Natural killer cell (primary cell): ENCODE measurements at regions not wholly inside any gene's neighbourhood (a gene's known extent, or its start where the extent isn't known, plus 50 kb on each side); places are given as distances from the start of the nearest gene placed in this dataset.
A peak's percentile ranks its signal among the peaks of the same experiment; 100 is the strongest.

Source experiments
- ATAC-seq, 3 donors: fragments of 150-1000 bp in 2 of 3; fragments of 200-7000 bp in 1 of 3; cut with Tn5 transposase; 1 replicate in 1 of 3; 2 replicates in 2 of 3; pipeline ENCODE4 v1.10.0; 2021; ENCODE audit warnings: mild to moderate bottlenecking in 2 of 3, moderate library complexity in 2 of 3
- DNase-seq, 2 donors: peaks; one replicate each; pipeline versions ENCODE4 v3.0.0 to v3.0.0-alpha.2; 2013 to 2021; ENCODE audit warnings: mixed read lengths in 1 of 2
- H3K27ac ChIP-seq: one replicate; pipeline ENCODE4 v1.5.1; 2013; ENCODE audit warnings: mild to moderate bottlenecking, low read length
- H3K27me3 ChIP-seq: one replicate; pipeline ENCODE4 v1.6.1; 2013; ENCODE audit warnings: low read length; ENCODE audit not compliant: control insufficient read depth, insufficient read depth
- H3K36me3 ChIP-seq: one replicate; pipeline ENCODE4 v1.6.1; 2013; ENCODE audit warnings: low read length; ENCODE audit not compliant: control insufficient read depth, insufficient read depth
- H3K4me1 ChIP-seq: one replicate; pipeline ENCODE4 v1.6.1; 2013; ENCODE audit warnings: low read length; ENCODE audit not compliant: control insufficient read depth, insufficient read depth
- H3K4me3 ChIP-seq: one replicate; pipeline ENCODE4 v1.5.1; 2013; ENCODE audit warnings: low read length
- H3K9me3 ChIP-seq: one replicate; pipeline ENCODE4 v1.6.1; 2013; ENCODE audit warnings: low read length; ENCODE audit not compliant: control insufficient read depth, insufficient read depth
- H3K27ac Mint-ChIP-seq, 2 donors: one replicate each; pipeline ENCODE4 v1.8.0; 2022; ENCODE audit warnings: mild to moderate bottlenecking in 2 of 2, mixed read lengths in 2 of 2, moderate library complexity in 1 of 2
- H3K27me3 Mint-ChIP-seq, 2 donors: one replicate each; pipeline ENCODE4 v1.8.0; 2022; ENCODE audit warnings: low read depth in 2 of 2, mixed read lengths in 2 of 2
- H3K36me3 Mint-ChIP-seq: one replicate; pipeline ENCODE4 v1.8.0; 2022; ENCODE audit warnings: mixed read lengths
- H3K4me1 Mint-ChIP-seq, 2 donors: one replicate each; pipeline ENCODE4 v1.8.0; 2022; ENCODE audit warnings: mixed read lengths in 2 of 2
- H3K4me3 Mint-ChIP-seq: one replicate; pipeline ENCODE4 v1.8.0; 2022; ENCODE audit warnings: mild to moderate bottlenecking, moderate library complexity, mixed read lengths
- H3K9me3 Mint-ChIP-seq, 2 donors: one replicate each; pipeline ENCODE4 v1.8.0; 2022; ENCODE audit warnings: mixed read lengths in 2 of 2
- whole genome bisulfite sequencing: methylation state at CpG from one replicate; pipeline ENCODE4 v1.1.7; 2013; ENCODE audit warnings: missing lambda C conversion rate; ENCODE audit not compliant: insufficient coverage; 5-methylcytosine and 5-hydroxymethylcytosine counted together
- intact Hi-C: fragments of 100-400 bp; cut with micrococcal nuclease; formaldehyde crosslinking; loops from one replicate; pipeline ENCODE4 v1.14.2; 2022
- TF ChIP-seq, protein P1 (sequence below): fragments of 200-600 bp; IDR thresholded peaks from one replicate; pipeline ENCODE4 v1.8.0; 2022; ENCODE audit warnings: antibody characterized with exemption

DNA sequence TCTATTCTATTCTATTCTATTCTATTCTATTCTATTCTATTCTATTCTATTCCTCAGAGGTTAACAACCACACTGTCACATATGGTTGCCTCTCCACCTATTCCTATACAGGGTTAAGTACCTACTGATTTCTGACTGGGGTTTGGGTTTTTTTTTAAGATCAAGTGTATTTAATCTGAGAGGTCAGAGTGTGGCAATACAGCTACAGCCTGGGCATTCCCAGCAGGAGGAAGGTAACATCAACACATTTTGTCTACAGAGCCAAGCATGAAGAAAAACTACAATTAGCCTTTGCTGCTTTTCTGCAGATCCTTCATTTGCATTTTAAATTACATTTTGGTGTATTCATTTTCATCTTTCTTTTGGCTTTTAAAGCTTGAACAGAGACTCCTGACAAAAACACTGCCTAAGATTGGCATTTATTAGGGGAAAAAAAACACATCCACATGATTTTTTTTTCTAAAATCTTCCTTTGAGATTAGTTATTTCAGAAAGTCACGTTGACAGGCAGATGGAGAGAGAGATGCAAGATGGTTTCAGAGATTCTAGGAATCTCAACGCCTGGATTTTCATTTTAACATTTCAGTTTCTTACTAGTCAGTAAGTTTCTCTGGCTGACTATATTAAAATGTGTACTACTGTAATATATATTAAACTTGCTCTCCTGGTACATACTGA lies 255.9 kb upstream of the TET2 start:
- no peaks in the 10 kb centered on the region for H3K9me3 ChIP-seq
- intact Hi-C loops: loop anchor here (10.0 kb wide), 1 partner anchor 254 kb away; the partner anchor contains the start of gene TET2
- TF ChIP-seq, protein P1, sequence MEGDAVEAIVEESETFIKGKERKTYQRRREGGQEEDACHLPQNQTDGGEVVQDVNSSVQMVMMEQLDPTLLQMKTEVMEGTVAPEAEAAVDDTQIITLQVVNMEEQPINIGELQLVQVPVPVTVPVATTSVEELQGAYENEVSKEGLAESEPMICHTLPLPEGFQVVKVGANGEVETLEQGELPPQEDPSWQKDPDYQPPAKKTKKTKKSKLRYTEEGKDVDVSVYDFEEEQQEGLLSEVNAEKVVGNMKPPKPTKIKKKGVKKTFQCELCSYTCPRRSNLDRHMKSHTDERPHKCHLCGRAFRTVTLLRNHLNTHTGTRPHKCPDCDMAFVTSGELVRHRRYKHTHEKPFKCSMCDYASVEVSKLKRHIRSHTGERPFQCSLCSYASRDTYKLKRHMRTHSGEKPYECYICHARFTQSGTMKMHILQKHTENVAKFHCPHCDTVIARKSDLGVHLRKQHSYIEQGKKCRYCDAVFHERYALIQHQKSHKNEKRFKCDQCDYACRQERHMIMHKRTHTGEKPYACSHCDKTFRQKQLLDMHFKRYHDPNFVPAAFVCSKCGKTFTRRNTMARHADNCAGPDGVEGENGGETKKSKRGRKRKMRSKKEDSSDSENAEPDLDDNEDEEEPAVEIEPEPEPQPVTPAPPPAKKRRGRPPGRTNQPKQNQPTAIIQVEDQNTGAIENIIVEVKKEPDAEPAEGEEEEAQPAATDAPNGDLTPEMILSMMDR: no peak
- no CpG with 5 or more reads among the region's 2 CpGs for WGBS
- no peaks in the 10 kb centered on the region for H3K4me1 ChIP-seq
- Mint-ChIP-seq H3K27ac (no peak overlapping the region), H3K27me3 (no peaks in the 10 kb centered on the region), H3K9me3 (peaks cover 0 to 3% of the 10 kb centered on the region in 2 donors), H3K4me1 (peaks cover 26 to 30% of the 10 kb centered on the region in 2 donors), H3K36me3 (no peaks in the 10 kb centered on the region), H3K4me3 (no peak overlapping the region)
- no peak for DNase-seq
- no peak overlapping the region for H3K27ac ChIP-seq
- H3K27me3 ChIP-seq: no peaks in the 10 kb centered on the region
- no peak overlapping the region for H3K4me3 ChIP-seq
- no peak for ATAC-seq
- no peaks in the 10 kb centered on the region for H3K36me3 ChIP-seq

DNA sequence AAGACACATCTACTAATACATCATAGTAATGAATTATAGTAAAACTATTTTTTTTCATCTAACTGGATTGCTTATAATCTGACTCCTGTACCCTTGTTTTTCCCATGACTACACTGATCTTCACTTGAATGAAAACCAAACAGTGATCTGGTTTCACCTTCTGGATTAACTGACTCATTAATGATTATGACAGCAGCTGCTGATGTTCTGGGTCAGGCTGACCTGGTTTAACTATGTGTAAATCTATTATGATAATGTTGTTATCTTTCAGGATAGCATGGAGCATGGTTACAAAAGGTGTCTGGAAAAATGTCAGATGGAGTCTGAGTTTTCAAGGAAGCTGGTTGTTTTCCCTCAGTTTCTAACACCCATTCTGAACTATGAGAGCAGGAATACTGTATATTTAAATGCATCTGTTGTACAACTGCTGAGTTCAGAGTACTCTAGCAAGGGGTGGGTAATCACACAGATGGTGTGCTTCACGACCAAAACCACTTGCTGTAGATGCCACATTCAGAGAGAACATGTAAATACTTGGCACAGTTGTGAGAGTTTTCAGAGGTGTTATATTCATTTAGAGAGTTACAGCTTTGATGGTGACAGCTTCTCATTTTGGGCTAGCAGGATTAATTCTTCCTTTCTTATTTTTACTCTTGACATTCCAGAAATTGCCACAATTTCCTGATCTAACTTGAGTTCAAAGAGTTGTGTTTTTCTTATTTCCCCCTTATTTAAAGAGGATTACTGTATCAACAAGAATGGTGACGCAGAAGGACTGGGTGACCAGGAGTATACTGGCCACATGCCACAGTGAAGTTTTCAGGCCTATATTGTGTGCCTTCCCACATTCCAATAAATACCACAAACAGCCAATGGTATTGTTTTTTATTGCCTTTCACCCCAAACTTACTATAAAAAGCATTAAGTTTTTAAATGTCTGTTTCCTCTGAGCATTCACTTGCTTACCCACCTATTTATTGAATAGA lies 249.7 kb upstream of the TET2 start:
- intact Hi-C loops: loop anchor here (2.0 to 10.0 kb wide), 6 partner anchors 16 to 575 kb away; partner anchors contain the start of genes PPA2 and TET2
- no peak overlapping the region for H3K4me3 ChIP-seq
- peaks cover 16% of the 10 kb centered on the region for H3K4me1 ChIP-seq
- peak overlapping the region; percentile 74 for H3K27ac ChIP-seq
- TF ChIP-seq, protein P1: no peak
- ATAC-seq: peak; percentile 85 to 95 (median 92)
- H3K36me3 ChIP-seq: no peaks in the 10 kb centered on the region
- H3K4me1 Mint-ChIP-seq: peaks cover 65 to 73% of the 10 kb centered on the region in 2 donors
- no peaks in the 10 kb centered on the region for H3K27me3 Mint-ChIP-seq
- H3K9me3 ChIP-seq: no peaks in the 10 kb centered on the region
- H3K27me3 ChIP-seq: no peaks in the 10 kb centered on the region
- peaks cover 3 to 7% of the 10 kb centered on the region in 2 donors for H3K9me3 Mint-ChIP-seq
- peak overlapping the region; percentile 88 to 91 for H3K27ac Mint-ChIP-seq
- no peaks in the 10 kb centered on the region for H3K36me3 Mint-ChIP-seq
- DNase-seq: peak; percentile 9 to 33
- WGBS: 45% methylated on average over 2 of the region's 2 CpGs
- peak overlapping the region; percentile 76 for H3K4me3 Mint-ChIP-seq

DNA sequence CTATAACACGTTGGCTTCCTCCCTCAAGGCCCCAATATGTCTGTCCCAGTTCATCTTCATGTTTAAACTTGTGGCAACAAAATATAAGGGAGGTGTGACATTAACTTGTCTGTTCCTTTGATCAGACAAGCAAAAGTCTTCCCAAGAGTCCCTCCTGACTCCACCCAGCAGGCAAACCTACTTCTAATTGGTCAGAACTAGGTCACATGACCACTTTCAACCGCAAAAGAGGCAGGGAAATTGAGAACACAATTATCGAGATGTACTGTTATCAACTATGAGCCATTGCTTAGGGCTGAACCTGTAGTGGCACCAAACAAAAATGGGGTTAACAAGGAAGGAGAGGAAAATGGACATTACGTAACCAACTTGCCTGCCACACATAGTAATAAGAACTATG lies 246.8 kb upstream of the TET2 start:
- H3K27ac ChIP-seq: no peak overlapping the region
- Mint-ChIP-seq H3K36me3 (no peaks in the 10 kb centered on the region), H3K4me3 (no peak overlapping the region), H3K27me3 (no peaks in the 10 kb centered on the region), H3K9me3 (peaks cover 0 to 7% of the 10 kb centered on the region in 2 donors), H3K4me1 (peaks cover 75 to 77% of the 10 kb centered on the region in 2 donors), H3K27ac (no peak overlapping the region)
- TF ChIP-seq, protein P1: no peak
- H3K36me3 ChIP-seq: no peaks in the 10 kb centered on the region
- no peak for ATAC-seq
- WGBS: 95% methylated on average over 3 of the region's 4 CpGs
- H3K9me3 ChIP-seq: no peaks in the 10 kb centered on the region
- no peaks in the 10 kb centered on the region for H3K27me3 ChIP-seq
- intact Hi-C loops: loop anchor here (5.0 to 10.0 kb wide), 2 partner anchors 245 to 572 kb away; partner anchors contain the start of genes PPA2 and TET2
- no peak overlapping the region for H3K4me3 ChIP-seq
- DNase-seq: no peak
- H3K4me1 ChIP-seq: peaks cover 18% of the 10 kb centered on the region
